NT2/D1 (cell line): ENCODE measurements at regions not wholly inside any gene's neighbourhood (a gene's known extent, or its start where the extent isn't known, plus 50 kb on each side); places are given as distances from the start of the nearest gene placed in this dataset.

Source experiments
- DNase-seq: peaks from one replicate; pipeline ENCODE4 v3.0.0-alpha.2; 2011; ENCODE audit warnings: low read depth, low spot score
- H3K27me3 ChIP-seq: 2 replicates; pipeline ENCODE4 v1.6.0; 2011; ENCODE audit warnings: mild to moderate bottlenecking; ENCODE audit not compliant: insufficient read length, insufficient read depth
- H3K36me3 ChIP-seq: 2 replicates; pipeline ENCODE4 v1.6.1; 2011; ENCODE audit warnings: mild to moderate bottlenecking, low read length, mixed read lengths; ENCODE audit not compliant: insufficient read depth, insufficient read length
- H3K4me1 ChIP-seq: 2 replicates; pipeline ENCODE4 v1.5.1; 2011; ENCODE audit not compliant: insufficient read depth, insufficient read length
- H3K4me3 ChIP-seq: 2 replicates; pipeline ENCODE4 v1.5.1; 2011; ENCODE audit warnings: low read depth; ENCODE audit not compliant: insufficient read length
- H3K9ac ChIP-seq: 2 replicates; pipeline ENCODE4 v1.6.0; 2011; ENCODE audit warnings: low read depth; ENCODE audit not compliant: insufficient read length
- H3K9me3 ChIP-seq: 2 replicates; pipeline ENCODE4 v1.5.1; 2011; ENCODE audit warnings: mild to moderate bottlenecking, low read length; ENCODE audit not compliant: insufficient read depth
- SUZ12 ChIP-seq: IDR thresholded peaks from 2 replicates; pipeline ENCODE4 v1.6.1; 2011; ENCODE audit not compliant: insufficient read length, insufficient read depth; ENCODE audit errors: extremely low read depth
- YY1 ChIP-seq: IDR thresholded peaks from 2 replicates; pipeline ENCODE4 v1.6.1; 2011; ENCODE audit not compliant: insufficient read length, insufficient read depth
- ZNF274 ChIP-seq: IDR thresholded peaks from 2 replicates; pipeline ENCODE4 v1.6.1; 2011; ENCODE audit warnings: mild to moderate bottlenecking, low read depth, low read length

- DNase-seq = no peak
- TF ChIP-seq ZNF274 (no peak), YY1 (no peak), SUZ12 (no peak)
- Histone ChIP-seq H3K36me3 (no peaks in the 10 kb centered on the region), H3K27me3 (no peaks in the 10 kb centered on the region), H3K4me3 (no peak overlapping the region), H3K9ac (no peak overlapping the region), H3K9me3 (no peaks in the 10 kb centered on the region; the same call in 1 of the 2 replicates), H3K4me1 (no peaks in the 10 kb centered on the region)
These were observed 87.0 kb downstream of the CBLN1 start for GRCh38 chr16:49194537-49195236.

GRCh38 chr16:49193596-49193995 is 88.0 kb downstream of the CBLN1 start:
- no peak for DNase-seq
- no peak overlapping the region for H3K4me3 ChIP-seq
- no peak overlapping the region for H3K9ac ChIP-seq
- TF ChIP-seq SUZ12 (no peak), ZNF274 (no peak), YY1 (no peak)
- H3K27me3 ChIP-seq = no peaks in the 10 kb centered on the region
- no peaks in the 10 kb centered on the region for H3K4me1 ChIP-seq
- no peaks in the 10 kb centered on the region for H3K36me3 ChIP-seq
- H3K9me3 ChIP-seq = no peaks in the 10 kb centered on the region; the same call in 1 of the 2 replicates

- Histone ChIP-seq H3K36me3 (no peaks in the 10 kb centered on the region), H3K4me3 (no peak overlapping the region), H3K4me1 (no peaks in the 10 kb centered on the region), H3K27me3 (no peaks in the 10 kb centered on the region), H3K9ac (no peak overlapping the region), H3K9me3 (peaks cover 12% of the 10 kb centered on the region)
- TF ChIP-seq YY1 = no peak
- TF ChIP-seq SUZ12 = no peak
- TF ChIP-seq ZNF274 = no peak
- DNase-seq = no peak
These were observed 92.4 kb downstream of the CBLN1 start for GRCh38 chr16:49189286-49189685.

GRCh38 chr16:49183911-49184310 is 97.7 kb downstream of the CBLN1 start:
- peaks cover 5% of the 10 kb centered on the region for H3K4me1 ChIP-seq
- H3K9me3 ChIP-seq = peaks cover 12% of the 10 kb centered on the region
- H3K36me3 ChIP-seq = no peaks in the 10 kb centered on the region
- no peak overlapping the region for H3K4me3 ChIP-seq
- no peak overlapping the region for H3K9ac ChIP-seq
- no peaks in the 10 kb centered on the region for H3K27me3 ChIP-seq
- DNase-seq = peak; percentile 38
- no peak for TF ChIP-seq YY1
- TF ChIP-seq ZNF274 = no peak
- TF ChIP-seq SUZ12 = no peak

- H3K9me3 ChIP-seq = no peaks in the 10 kb centered on the region; the same call in 1 of the 2 replicates
- no peak for DNase-seq
- TF ChIP-seq SUZ12 (no peak), ZNF274 (no peak), YY1 (no peak)
These were observed 99.7 kb downstream of the CBLN1 start for GRCh38 chr16:49181791-49182518.

GRCh38 chr16:49179714-49180330 is 101.8 kb downstream of the CBLN1 start:
- H3K27me3 ChIP-seq = no peaks in the 10 kb centered on the region
- no peaks in the 10 kb centered on the region for H3K9me3 ChIP-seq
- H3K36me3 ChIP-seq = no peaks in the 10 kb centered on the region
- no peak overlapping the region for H3K4me3 ChIP-seq
- TF ChIP-seq ZNF274 (no peak), SUZ12 (no peak), YY1 (no peak)
- no peak for DNase-seq
- no peak overlapping the region for H3K9ac ChIP-seq
- peaks cover 5% of the 10 kb centered on the region for H3K4me1 ChIP-seq

More at GRCh38 chr16:49181791-49182518, 99.7 kb downstream of the CBLN1 start:
- Histone ChIP-seq H3K36me3 (no peaks in the 10 kb centered on the region), H3K9ac (no peak overlapping the region), H3K27me3 (no peaks in the 10 kb centered on the region), H3K4me3 (no peak overlapping the region), H3K4me1 (peaks cover 5% of the 10 kb centered on the region)

- no peaks in the 10 kb centered on the region for H3K9me3 ChIP-seq
- no peak for DNase-seq
- H3K27me3 ChIP-seq = peaks cover 2% of the 10 kb centered on the region
- H3K4me1 ChIP-seq = no peaks in the 10 kb centered on the region
- H3K36me3 ChIP-seq = no peaks in the 10 kb centered on the region
- no peak overlapping the region for H3K9ac ChIP-seq
- TF ChIP-seq YY1 = no peak
- TF ChIP-seq ZNF274 = no peak
- TF ChIP-seq SUZ12 = no peak
- no peak overlapping the region for H3K4me3 ChIP-seq
These were observed 113.5 kb downstream of the CBLN1 start for GRCh38 chr16:49168126-49168525.
